GM18858 (cell line): ENCODE measurements at regions not wholly inside any gene's neighbourhood (a gene's known extent, or its start where the extent isn't known, plus 50 kb on each side); places are given as distances from the start of the nearest gene placed in this dataset.
"Not testable (repeated sequence)": the region's sequence is repeated elsewhere in the genome, so short reads cannot be mapped to it uniquely, and the experiment has no call there.

Experiments used
- ATAC-seq: cut with Tn5 transposase; IDR thresholded peaks from one replicate; pipeline ENCODE4 v1.9.1; 2021; ENCODE audit not compliant: unreplicated experiment

DNA sequence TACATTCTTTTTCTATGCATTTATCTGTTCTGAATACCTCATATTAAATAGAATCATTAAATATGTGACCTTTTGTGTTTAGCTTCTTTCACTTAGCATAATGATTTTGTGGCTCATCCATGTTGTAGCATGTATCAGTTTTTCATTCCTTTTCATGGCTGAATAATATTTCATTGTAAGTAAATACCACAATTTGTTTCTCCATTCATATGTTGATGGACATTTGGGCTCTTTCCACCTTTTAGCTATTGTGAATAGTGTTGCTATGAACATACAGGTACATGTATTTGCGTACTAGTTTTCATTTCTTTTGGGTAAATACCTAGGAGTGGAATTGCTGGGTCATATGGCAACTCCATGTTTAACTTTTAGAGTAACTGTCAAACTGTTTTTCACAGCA, 85.1 kb downstream of the GNL3L start:
- no peak for ATAC-seq

GRCh38 chrX:54633641-54634040, 103.6 kb downstream of the GNL3L start:
- no peak for ATAC-seq

DNA sequence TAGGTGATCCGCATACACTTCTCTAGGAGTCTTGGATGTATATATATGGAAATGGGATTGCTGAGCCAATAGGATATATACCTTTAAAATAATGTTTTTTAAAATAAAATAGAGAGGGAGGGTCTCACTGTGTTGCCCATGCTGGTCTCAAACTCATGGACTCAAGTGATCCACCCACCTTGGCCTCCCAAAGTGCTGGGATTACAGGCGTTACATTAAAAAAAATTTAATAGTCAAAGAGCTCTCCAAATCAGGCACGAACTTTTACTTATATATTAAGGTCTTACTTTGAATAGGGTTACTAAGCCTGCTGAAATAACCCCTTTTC, 109.0 kb downstream of the GNL3L start:
- ATAC-seq = no peak

DNA sequence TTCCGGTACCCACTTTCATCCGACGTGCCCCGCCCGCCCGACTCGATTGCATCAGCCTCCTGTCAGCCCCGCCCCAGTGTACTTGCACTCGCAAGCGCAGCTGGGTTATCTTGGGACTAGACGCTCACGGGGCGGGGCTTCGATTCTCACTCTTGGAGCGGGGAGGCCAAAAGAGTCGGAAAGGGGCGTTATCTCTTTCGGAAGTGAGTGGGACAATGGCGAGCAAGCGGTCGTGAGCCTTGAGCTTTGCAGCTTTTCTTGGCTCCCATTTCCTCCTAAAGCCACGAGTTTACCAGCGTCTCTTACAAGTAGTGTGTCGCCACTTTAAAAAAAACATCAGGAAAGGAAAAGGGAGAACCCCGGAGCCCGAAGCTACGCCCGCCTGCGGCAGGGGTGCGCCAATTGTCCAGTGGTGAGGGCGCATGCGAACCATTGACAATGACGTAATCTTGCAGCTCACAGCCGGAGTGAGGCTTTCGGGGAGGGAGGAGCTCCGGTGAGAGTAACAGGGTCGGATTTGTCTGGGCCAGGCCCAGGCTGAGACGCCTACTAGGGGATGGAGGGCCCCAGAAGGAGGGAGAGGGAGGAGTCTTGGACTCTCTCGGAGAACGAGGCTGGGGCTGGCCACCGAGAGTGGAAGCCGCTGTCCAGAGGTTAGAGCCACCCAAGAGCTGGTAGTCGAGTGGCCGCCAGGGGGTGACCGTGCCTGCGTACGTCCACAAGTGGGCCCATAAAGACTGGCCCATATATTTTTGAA, 109.5 kb downstream of the GNL3L start:
- ATAC-seq = peak; percentile 85

DNA sequence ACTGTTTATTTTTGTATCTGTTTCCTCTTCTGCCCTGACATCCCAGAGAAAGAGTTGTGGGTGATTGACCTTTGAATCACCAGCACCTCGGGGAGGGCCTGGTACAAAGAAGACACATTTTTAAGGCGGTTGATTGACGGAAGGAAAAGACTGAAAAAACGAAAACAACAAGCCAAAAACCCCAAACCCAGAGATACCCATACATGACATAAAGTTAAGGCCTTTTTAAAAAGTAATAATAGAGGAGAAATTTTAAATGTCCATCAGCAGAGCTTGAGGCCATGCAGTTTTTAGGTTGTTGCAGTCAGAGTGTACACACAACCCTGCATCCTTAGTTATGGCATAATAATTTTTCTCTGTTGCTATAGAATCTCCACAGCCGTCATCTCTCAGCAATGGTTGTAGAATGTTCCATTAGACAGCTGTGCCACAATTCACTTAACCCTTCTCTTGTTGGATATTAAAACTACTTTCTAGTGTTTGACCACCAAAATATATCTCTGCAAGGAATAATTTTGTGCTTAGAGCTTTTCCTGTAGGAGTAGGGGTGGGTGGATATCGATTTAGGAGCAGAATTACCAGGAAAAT, 110.2 kb downstream of the GNL3L start:
- no peak for ATAC-seq

DNA sequence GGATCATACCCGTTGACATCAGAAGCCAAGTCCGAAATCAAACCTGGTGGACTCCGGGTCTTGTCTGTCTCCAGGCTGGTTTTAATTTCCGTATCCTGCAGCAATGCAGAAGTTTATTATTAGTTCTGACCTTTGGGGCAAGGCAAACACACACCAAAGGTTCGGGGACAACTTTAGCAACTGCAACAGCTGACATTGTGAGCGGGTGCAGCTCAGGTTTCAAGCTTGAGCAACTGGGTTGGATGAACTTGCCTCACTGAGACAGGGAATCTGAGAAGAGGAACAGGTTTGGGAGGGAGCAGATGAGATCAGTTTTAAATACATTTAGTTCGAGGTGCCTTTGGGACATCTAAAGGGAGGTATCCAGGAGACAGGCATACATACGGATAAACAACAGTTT, 110.7 kb downstream of the GNL3L start:
- no peak for ATAC-seq

GRCh38 chrX:54641530-54641929, 111.5 kb downstream of the GNL3L start:
- no peak for ATAC-seq

GRCh38 chrX:54647607-54648006, 117.6 kb downstream of the GNL3L start:
- not testable (repeated sequence) for ATAC-seq

DNA sequence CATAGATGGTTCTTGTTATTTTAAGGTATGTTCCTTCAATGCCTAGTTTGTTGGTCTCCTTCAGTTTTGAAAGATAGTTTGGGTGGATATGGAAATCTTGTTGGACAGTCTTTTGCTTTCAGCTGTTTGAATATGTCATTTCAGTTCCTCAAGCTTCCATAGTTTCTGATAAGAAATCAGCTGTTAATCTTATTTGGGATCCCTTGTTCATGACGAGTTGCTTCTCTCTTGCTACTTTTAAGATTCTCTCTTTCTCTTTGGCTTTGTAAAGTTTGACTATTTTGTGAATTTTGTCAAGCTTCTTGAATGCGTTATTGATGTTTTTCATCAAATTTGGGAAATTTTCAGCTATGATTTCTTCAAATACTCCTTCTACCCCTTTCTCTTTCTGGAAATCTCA, 129.5 kb downstream of the GNL3L start:
- ATAC-seq = no peak

- ATAC-seq = no peak
Observed at GRCh38 chrX:54675762-54676161, 122.3 kb downstream of the ITIH6 start.

DNA sequence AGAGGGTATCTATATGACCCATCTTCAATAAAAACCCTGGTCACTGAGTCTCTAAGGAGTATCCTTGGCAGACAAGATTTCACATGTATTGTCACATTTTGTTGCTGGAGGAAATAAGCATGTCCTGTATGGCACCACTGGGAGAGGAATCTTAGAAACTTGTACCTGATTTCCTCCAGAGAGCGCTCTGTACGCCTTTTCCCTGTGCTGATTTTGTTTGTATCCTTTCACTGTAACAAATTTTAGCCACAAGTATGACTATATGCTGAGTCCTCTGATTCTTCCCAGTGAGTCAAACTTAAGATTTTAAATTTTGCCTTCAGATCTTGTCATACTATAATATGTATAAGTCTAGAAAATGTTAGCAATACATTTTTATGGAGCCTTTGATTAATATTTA, 102.8 kb downstream of the ITIH6 start:
- ATAC-seq = no peak

GRCh38 chrX:54695816-54696487, 102.1 kb downstream of the ITIH6 start:
- peak; percentile 99 for ATAC-seq
